GM21367 (cell line): ENCODE measurements at regions not wholly inside any gene's neighbourhood (a gene's known extent, or its start where the extent isn't known, plus 50 kb on each side); places are given as distances from the start of the nearest gene placed in this dataset.

ENCODE experiments used
- ATAC-seq: cut with Tn5 transposase; IDR thresholded peaks from one replicate; pipeline ENCODE4 v1.9.1; 2021; ENCODE audit not compliant: unreplicated experiment

DNA sequence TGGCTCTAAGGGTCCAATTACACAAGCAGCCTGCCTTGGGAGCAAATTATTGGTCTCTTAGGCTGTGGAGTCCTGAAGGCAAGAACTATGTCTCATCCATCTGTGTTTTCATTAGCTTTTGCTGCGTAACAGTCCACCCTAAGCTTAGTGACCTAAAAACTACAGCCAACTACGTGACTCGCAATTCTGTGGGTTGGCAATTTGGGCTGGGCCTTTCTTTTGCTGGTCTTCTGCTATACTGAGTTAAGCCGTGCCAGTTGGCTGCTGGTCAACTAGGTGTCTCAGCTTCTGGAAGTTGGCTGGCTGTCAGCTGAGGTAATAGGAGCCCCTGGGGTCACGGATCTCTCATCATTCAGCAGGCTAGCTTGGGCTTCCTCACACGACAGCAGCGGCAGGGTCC is 205.6 kb upstream of the S100G start:
- no peak for ATAC-seq

DNA sequence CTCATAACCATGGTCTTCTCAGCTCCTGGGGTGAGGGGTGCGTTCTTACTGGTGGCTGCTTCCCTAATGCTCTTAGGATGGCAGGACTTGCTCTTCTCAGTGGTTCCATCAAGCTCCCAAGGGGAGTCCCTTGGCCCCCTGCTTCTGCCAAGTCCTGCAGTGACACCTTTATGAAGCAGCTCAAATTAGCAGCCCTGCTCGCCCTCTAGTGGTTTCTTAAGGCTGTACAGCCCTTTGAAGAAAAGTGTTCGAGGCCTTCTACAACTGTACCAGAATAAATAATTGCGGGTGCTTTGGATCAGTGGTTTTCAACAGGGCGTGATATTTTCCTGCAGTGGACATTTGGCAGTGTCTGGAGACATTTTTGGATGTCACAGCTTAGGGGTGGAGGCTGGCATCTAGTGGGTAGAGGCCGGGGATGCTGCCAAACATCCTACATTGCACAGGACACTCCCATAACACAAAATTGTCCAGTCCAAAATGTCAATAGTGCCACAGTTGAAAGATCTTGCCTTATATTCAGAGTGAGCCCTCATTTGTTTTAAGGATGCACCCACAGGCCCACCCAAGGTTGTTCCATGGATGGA is 204.7 kb upstream of the S100G start:
- no peak for ATAC-seq

DNA sequence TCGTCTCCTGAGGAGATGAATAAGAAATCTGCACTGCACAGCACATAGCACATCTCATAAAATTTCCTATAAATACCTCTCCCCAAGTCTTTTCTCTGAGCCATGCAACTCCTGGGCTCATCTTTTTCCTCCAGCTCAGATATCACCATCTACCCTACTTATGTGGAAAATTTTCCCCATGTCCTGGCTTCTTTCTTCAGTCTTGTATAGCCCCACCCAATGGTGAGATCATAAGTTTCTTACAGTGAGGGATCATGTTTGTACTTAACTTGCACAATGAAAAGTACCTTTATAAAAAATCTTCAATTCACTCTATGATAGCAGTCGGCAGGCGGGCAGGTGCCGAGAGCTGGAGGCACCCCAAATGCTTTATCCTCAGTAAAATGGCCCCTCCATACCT is 198.6 kb upstream of the S100G start:
- no peak for ATAC-seq

DNA sequence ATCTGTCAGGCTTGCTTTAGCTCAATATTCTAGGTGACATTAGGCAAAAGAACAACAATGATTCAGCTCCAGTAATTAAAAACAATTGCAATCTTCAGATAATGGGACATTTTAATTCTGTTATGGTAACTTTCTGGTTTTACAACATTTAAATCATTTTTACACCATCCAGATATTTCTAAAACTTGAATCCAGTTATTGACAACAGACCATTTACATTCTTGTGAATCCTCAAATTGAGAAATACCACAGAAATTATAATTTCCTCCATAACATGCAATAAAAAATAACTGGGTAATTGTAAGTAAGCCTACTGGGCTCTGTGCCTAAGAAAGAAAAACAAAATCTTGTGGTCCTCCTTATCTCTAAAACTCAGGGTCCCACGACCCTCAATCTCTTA is 195.0 kb upstream of the S100G start:
- ATAC-seq, result no peak

DNA sequence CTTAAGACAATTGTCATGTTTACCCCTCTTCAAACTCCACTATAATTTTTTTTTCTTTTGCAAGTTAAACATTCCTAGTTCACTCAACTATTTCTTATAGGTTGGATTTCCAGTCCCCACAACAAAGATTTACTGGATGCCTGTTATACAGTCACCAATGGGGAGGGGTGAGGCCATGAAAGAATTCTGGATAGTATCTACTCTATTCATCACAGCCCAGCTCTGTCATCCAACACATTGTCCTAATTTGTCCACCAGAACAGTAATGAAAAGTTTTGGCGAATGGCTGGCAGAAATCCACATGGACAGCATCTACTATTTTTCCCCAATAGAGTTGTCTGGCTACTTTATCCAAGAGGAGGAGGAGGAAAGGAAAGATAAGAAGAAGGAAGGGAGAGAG is 192.7 kb upstream of the S100G start:
- ATAC-seq, result no peak

DNA sequence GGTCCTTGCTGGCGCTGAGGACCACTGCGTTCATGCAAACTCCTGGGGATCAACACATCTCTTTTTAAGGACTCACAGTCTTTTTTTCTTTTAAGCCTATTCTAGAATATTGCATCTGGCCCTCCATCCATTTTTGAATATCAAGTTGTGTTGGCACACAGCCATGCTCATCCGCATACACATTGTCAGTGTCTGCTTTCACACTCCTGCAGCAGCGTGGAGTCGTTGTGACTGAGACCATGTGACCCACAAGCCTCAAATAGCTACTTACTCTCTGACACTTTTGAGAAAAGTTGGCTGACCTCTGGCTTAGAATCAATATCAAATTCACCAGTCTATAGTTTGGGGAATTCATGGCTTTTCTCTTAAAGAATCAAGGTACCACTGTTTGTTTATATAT is 191.8 kb upstream of the S100G start:
- ATAC-seq, result no peak

DNA sequence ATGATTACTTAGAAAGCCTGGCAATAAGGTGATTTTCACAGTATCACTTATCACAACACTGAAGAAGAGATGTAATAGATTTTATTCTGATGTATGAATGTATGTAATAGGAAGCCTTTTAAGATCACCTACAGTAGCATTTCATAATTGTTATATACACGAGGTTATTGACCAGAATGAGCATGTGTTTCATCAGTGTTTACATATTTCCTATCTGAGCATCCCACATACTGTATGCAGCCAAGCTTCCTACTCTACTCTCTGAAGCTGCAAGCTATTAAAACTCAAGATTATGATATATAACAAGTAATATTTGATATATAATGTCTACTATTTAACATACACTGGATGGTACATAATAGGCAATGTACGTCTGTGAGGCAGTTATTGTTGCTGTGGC is 190.9 kb upstream of the S100G start:
- no peak for ATAC-seq

DNA sequence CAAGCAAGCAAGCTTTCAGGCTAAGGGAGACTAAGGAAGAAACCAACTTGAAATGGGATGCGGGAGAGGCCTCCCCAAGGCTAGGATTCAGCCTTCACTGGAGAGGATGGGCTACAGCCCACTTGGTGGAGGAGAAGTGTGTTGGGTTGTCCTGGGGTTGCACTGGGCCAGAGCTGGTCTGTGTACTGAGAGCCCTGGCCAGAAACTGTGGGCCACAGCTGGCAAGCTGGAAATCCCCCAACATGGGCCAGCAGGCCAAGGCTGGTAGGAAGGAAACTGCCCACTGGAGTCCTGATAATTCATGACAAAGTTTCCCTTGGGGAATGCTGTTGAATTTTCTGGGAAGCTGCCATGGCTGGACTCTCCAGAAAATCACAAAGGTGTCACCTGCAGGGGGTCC is 188.0 kb upstream of the S100G start:
- ATAC-seq, result no peak

DNA sequence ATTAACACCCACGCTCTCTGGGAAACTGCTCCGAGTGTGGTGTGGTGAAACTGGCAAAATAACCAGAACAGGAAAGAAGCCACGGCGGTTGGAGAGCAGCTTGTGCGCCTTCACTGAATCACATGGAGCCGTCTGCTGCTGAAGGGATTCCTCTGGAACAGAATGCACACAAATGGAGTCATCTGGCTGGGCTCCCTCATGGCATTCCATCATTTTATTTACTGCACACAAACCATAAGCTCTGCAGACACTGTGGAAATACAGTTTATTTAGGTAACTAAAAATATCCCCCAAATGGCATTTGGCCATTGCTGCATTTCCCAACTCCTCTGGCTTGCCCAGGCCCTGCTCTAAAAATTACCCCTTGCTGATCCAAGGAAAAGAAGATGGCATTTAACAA is 187.0 kb upstream of the S100G start:
- ATAC-seq, result no peak

DNA sequence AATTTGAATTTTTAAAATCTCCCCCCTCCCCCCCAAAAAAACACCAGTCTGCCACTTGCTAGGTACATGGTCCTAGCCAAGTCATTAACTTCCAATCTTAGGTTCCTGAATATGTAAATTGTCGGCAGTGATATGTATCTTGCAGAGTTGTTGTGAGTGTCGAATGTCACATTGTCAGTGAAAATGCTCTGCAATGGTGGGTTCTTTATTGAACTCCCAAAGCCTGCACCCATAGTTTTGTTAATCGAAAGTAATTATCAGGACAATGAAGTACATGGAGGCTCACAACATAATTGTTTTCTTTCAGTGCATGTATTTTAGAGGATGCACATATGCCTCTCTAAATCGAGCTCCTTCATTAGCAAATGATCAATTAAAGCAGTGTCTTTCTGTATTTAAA is 185.6 kb upstream of the S100G start:
- no peak for ATAC-seq

DNA sequence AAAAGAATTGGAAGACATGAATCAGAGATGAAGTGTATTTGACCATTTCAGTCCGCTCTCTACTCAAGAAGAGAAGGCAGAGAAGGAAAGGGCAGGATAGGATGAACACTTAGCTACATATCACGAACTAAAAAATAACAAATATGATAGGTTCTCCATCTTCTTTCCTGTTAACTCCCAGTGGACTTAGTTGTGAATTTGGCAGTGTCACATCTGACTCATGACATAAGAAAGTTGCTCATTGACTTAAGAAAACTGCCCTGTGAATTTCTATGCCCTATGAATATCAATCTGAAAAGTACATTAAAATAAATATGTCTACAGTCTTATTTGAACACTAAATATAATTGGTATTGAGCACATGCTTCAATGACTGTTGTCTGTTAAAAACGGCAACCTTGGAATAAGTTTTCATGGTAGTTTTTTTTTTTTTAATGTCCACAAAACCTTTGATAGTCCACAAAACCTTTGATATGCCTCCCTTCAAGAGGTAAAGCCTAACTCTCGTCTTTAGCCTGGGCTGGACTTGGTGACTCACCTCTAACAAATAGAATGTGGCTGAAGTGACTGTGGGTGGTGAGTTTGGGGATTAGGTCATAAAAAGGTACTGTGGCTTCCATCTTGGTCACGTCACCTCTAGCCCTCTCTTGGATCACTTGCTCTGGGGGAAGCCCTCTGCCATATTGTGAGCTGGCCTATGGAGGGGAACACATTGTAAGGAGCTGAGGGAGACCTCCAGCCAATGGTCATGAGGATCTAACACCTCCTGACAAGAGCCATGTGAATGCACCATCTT is 184.7 kb upstream of the S100G start:
- no peak for ATAC-seq

DNA sequence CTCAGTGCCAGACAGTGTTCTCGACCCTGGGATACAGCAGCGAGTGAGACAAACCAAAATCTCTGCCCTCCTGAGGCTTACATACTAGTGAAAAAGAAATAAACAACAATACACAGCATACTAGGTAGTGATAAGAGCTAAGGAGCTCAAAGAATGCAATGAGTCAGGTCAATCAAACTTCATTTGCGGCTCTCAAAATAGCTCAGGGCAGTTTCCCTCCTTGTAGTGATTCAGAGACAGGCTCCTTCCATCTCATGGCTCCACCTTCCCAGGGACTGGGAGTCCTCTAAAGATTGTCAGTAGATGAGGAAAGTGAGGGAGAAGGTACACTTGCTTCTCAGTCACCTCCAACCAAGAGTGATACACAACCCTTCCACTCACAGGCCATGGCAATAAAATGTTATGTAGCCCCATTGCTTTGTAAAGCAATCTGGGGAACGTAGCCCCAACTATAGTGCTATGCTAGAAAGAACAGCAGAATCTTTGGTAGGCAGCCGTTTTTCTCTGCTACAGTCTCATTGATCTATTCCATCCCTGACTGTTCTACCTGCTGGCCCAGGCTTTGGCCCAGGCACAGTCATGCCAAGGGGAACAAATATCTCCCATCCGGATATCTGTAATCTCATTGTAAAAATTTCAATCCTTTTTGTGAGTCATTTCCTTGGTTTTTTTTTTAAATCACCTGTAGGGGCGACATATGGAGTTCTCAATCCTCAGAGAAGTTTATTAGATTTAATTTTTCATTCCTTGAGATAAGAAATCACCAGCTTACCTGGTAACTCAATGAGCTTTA is 183.1 kb upstream of the S100G start:
- ATAC-seq, result no peak

DNA sequence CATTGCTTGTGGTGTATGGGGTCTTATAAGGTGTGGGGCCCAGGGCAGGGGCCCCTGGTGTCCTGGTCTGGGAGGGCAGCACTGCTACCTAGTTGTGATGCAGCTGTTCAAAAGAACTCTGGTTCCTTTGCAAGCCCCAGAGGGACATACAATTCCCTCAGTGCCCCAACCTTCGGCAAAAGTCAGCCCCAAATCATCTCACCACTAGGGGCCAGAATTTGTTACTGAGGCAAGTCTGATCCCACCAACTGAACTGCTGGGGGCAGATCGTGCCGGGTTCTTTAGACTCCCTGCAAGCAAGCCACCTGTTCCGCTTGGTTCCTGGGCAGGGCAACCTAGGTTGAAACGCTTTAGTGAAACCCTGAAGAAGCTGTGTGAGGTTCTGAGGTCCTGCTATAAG is 180.1 kb upstream of the S100G start:
- no peak for ATAC-seq

DNA sequence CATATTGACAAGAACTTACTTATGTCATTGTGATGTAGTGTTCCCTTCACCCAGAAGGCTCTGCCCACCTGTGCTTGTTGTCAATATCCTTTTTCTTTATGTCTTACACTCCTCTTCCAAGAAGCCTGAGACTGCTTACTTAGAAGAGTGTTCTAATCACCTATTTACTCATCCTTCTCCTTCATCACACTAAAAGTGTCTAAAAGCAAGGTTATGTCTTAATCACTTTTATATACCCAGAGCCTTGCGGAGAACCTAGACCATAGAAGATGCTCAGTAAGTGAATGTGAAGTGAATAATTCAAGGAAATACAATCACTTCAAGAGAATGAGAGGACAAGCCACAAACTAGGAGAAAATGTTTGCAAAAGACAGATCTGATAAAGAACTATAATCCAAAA is 177.6 kb upstream of the S100G start:
- no peak for ATAC-seq

DNA sequence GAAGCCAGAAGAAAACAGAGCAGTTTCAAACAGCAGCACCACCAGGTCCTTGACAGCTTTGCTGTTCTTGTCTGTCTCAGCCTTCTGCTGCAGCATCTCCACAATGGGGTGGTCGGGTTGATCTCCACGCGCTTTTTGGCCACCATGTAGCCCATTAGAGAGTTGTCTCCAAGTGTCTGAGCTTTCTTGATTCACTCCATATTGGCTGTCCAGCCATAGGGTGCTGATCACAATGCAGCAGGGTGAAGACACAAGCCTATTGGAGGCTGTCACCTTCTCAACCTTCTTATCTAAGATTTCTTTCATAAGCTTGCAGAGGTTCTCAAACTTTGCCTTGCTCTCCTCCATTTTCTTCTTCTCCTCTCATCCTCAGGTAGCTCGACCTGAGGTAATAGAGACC is 175.4 kb upstream of the S100G start:
- no peak for ATAC-seq

DNA sequence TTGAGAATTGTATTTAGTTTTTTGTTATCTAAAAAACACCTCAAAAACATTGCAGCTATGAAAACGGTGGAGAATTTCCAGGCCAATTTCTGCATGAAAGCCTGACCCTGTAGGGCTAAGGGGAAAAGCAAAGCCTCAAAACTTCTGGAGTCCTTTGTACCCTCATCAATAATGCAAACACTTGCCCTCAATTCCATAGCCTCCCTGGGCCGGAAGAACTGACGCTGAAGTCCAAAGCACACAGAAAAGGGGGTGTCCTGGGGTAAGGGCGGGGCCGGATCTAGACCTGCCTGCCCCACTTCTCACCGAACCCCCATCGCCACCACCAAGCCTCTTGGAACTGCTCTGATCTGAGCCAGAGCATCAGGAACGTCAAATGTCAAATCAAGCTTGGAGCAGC is 173.9 kb upstream of the S100G start:
- ATAC-seq, result no peak

DNA sequence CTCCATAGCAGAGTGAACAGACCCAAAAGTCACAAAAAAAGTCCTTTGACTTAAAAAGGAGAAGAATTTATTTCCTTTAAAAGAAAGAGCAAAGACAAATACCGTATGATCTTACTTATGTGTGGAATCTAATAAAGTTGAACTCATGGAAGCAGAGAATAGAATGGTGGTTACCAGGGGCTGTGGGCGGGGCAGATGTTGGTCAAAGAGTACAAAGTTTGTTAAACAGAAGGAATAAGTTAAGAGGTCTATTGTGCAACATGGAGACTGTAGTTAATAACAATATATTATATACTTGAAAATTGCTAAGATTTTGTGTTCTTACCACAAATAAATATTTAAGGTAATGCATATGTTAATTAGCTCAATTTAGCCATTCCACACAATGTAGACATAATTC is 173.3 kb upstream of the S100G start:
- no peak for ATAC-seq

DNA sequence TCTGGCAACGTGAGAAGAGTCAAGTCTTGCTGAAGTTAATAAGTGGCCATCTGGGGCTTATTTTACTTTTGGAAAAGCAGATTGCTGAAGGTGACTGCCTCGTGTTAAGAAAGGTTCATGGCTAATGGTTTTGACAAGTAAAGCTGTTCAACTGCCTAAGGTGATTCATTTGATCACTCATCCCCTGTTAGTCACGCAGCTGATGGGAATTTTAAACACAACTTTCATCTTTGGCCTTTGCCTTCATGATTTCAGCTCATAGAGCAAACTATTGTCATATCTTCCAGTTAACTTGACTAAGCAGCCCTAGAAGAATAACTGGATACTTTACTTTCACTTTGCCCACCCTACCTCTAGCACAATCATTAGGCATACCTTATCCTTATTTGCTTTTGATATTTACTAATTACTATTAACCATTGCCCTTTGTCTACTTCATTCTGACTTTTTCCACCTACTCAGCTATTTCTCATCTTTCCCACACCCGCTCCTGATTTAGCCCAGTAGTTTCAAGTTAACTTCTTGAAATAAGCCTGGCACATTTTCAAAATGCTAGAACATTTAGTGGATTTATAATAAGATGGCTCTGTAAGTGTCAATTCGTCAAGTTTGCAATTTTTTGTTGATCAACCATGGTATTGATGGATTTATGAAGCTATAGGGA is 170.6 kb upstream of the S100G start:
- ATAC-seq, result no peak

DNA sequence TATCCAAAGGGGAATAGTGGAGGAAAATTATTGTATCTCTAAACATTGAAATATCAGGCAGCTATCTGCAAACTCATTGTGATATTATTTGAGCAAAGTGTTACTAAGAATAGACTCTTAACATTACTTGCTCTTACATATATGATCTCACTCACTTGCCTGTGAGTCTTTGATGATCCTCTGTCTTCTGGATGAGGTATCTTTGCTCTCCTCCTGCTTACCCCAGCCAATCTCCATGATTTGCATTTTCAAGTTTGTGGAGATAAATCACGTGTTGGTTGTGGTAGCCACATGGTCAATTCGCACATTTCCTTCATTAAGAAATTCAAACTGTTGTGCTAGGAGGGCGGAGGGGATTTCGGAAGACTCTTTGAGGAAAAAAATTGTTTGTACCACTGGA is 169.9 kb upstream of the S100G start:
- ATAC-seq, result no peak

DNA sequence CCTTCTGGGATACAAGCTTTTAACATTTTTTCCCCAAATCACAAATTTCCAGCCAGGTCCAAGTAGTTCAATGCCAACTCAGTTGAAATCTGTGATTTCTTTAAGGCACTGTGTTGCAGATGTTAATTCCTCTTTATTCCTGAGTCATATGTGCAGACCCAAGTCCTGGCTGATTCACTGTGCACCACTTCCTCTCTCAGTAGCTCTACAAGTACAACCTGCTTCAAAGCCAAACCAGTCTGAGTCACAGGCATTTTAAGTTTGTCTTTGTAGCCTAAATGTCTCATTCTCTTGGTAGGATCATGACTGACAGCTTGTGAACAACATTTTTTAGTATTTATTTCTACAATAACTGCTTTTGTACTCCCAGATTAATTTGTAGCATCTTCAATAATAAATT is 165.6 kb upstream of the S100G start:
- no peak for ATAC-seq

DNA sequence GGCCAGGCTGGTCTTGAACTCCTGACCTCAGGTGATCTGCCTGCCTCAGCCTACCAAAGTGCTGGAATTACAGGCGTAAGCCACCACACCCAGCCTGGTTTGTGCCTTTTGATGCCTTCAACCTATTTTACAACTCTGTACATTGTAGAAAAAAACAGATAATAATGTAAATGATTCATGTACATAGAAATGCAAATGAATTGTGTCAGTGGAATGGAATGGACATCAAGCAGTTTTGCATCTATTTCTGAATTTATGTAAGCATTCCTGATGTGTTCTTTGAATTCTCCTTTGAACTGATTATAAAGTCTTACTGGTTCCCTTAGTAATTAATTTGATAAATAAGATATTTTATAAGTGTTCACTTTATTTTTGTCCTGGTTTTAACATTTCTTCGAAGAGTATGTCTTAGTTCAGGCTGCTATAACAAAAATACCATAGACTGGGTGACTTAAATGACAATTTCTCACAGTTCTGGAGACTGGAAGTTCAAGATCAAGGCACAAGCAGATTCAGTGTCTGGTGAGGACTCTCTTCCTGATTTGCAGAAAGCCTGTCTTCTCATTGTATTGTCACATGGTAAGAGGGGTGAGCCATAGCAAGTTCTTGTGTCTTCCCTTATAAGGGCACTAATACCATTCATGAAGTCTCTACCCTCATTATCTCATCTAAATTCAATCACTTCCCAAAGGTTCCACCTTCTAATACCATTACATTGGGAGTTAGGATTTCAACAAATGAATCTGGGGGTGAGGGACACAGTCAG is 162.2 kb upstream of the S100G start:
- no peak for ATAC-seq
